Neural progenitor cell (in vitro differentiated cells): ENCODE measurements at regions not wholly inside any gene's neighbourhood (a gene's known extent, or its start where the extent isn't known, plus 50 kb on each side); places are given as distances from the start of the nearest gene placed in this dataset.

ENCODE experiments used
- EZH2 ChIP-seq: fragments of 200-600 bp; sonication (generic); IDR thresholded peaks from 2 replicates; pipeline ENCODE4 v1.6.1; 2017; ENCODE audit warnings: antibody characterized with exemption, mild to moderate bottlenecking, moderate library complexity
- TF ChIP-seq, protein P1 (sequence below): fragments of 200-600 bp; sonication (generic); IDR thresholded peaks from 2 replicates; pipeline ENCODE4 v1.5.1; 2017; ENCODE audit warnings: antibody characterized with exemption, mild to moderate bottlenecking

DNA sequence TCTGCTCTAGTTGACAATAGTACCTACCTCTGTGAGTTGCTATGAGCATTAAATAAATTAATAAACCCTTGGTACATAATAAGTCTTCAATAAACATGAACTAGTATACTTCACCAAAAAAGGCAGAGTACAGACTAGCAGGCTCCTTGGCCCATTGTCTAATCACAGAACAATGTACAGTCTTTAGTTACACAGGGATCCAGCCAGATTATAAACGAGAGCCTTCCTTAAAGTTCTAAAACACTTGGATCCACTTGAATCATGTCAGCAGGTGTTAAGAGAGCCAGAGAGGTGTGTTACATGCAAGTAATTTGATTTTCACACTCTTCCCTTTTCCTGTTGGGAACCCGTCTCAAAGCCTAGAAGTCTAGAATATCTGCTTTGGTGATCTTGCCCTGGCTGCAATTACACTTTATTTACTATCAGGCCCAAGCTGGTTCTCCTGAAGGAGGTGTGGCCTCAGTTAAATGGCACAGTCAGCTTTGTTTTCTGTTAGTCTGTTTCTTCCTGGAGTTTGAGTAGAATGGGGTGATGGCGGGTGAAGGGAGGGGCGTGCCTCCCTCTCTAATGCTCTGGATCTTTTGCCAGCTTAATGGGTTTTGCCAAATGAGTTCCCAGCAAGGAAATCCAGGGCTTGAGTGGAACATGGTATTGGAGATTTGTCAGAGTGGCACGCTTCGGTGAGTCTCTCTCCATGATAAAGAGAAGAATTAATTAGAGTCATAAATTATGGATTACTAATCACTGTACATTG, 570.9 kb upstream of the CAMK1G start:
- TF ChIP-seq, protein P1, sequence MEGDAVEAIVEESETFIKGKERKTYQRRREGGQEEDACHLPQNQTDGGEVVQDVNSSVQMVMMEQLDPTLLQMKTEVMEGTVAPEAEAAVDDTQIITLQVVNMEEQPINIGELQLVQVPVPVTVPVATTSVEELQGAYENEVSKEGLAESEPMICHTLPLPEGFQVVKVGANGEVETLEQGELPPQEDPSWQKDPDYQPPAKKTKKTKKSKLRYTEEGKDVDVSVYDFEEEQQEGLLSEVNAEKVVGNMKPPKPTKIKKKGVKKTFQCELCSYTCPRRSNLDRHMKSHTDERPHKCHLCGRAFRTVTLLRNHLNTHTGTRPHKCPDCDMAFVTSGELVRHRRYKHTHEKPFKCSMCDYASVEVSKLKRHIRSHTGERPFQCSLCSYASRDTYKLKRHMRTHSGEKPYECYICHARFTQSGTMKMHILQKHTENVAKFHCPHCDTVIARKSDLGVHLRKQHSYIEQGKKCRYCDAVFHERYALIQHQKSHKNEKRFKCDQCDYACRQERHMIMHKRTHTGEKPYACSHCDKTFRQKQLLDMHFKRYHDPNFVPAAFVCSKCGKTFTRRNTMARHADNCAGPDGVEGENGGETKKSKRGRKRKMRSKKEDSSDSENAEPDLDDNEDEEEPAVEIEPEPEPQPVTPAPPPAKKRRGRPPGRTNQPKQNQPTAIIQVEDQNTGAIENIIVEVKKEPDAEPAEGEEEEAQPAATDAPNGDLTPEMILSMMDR: no peak
- TF ChIP-seq EZH2: no peak
